ENCODE measurements at regions not wholly inside any gene's neighbourhood (a gene's known extent, or its start where the extent isn't known, plus 50 kb on each side); places are given as distances from the start of the nearest gene placed in this dataset.
"Not testable (repeated sequence)": the region's sequence is repeated elsewhere in the genome, so short reads cannot be mapped to it uniquely, and the experiment has no call there.

DNA sequence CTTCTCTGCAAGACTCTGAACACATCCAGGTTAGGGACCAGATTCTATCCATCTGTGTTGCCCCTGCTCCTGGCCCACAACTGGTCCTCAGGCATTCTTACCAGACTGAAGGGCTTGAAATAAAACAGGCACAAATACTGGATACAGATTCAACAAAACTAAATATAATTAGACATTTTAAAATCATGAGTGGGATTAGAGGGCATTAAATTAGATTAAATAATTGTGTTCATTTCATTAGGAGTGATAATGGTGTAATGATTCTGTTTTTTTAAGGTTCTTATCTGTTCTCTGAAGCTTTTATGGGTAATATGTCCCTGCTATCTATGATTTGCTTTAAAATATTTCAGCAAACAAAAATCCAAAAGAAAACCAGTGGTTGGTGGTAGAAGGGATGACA is 226.5 kb downstream of the IRS1 start:
- no peak for DNase-seq

DNA sequence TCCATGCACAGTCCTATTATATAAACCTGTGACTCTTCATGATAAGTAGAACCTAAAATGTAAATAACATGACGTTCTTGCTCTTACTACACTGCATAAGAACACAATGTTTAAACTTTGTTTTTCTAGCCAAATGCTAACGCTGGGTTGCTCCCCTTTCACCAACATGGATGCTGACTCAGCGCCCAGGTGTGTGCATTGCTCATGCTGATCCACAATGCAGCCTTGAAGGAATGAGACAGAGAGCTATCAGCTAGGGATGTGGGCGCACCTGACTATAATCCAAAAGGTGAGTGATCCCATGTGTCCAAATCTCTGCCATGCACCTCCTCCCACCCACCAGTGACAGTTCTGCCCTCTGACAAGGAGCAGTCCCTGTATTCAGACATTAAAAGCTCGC is 235.0 kb downstream of the IRS1 start:
- DNase-seq: no peak

DNA sequence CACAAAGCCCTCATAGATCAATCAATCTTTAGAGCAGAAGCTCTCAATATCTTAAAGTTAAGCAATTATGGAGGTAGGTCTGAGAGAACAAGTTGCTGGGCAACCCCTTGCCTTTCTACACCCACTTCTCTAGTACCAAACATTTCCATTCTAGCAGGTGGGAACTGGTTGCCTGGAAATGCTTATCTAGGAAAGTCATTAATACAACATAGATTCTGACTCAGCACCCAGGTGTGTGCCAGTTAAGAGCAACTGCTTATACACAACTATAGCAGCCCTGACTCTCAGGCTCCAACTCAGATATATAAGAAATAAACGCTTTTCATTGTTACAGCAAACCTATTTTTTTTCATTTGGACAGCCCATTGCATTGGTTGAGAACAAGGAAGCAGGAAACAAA is 237.7 kb downstream of the IRS1 start:
- DNase-seq: no peak

DNA sequence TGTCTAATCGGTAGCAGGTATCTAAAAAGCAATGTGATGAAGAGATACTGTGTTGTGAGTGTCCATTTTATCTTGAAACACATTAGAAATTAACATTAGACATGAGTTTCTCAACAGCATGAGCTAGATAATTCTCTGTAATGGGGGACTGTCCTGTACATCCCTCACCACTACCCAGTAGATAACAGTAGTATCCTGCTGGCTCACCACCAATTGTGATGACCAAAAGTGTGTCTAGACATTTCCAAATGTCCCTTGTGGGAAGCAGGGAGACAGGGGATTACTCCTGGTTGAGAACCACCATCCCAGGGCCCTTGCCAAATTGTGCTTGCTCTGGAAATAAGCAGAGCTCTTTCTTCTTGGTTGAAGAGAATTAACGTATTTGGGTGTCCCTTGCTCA is 239.3 kb downstream of the IRS1 start:
- DNase-seq: no peak

DNA sequence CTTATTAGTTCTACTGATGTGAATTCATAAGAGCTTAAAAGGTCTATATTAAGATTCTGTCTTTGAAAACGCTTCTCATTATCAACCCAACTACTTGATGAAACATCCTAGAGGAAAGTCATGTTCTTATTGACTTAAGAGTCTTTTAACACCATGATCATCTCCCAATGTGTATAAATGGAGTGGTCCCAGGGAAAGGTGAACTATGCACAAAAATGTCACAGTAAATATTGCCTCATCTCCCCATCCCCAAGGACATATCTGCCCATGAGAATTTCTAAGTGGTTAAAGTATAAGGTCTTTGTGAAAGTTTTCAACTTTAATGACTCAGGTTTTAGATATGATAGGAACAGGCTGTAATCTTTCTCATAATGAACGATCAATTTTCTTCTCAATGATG is 240.1 kb downstream of the IRS1 start:
- DNase-seq: no peak

DNA sequence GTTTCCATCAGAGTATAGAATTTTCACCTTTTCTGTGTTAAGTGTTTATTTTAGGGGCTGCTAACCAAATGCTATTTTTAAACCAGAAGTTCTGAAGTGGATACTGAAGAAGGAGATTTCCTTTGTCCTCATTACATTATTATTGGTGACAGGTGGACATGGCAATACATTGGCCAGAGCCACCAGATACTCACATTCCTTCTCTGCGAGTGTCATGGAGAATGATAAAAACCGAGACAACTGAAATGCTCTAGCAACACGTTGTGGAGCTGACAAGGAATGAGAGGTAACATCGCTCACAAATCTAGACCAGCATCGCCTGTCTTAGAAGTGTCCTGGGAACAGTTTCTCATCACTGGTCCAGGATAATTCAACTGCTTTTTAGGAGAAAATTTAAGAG is 241.2 kb downstream of the IRS1 start:
- DNase-seq: no peak

DNA sequence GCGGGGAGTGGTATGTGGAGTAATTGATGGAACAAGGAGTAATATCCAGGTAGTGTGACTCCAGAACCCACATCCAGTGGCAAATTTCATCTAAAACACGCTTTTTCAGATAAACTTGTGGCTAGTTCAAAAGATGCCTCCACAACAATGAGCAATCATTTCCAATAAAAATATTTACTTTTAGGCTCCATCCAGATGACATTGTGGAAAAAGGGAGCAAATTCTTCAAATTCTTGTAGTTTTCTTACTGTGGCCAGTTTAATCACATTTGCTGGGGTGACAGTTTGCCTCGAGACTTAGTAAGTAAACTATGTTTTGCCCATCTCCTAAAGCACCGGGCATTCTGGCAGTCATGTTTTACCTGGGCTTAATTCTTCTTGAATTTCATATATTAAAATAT is 243.6 kb downstream of the IRS1 start:
- no peak for DNase-seq

DNA sequence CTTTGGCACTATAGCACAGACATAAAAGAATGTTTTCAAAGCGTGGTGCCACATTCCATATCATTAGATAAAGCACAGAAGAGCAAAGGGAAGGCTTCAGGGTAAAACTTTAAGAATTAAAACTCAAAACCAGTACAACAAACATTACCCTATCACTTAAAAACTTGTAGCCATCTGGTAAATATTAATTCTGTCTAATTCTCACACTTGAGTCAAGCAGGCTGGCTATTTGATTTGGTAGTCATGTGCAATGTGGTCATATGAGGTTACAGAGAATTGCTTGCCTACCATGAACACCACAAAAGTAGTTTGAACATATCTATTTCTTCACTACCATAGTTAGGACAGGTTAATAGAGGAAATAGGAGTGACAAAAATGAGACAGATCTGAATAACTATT is 244.9 kb downstream of the IRS1 start:
- DNase-seq: no peak

DNA sequence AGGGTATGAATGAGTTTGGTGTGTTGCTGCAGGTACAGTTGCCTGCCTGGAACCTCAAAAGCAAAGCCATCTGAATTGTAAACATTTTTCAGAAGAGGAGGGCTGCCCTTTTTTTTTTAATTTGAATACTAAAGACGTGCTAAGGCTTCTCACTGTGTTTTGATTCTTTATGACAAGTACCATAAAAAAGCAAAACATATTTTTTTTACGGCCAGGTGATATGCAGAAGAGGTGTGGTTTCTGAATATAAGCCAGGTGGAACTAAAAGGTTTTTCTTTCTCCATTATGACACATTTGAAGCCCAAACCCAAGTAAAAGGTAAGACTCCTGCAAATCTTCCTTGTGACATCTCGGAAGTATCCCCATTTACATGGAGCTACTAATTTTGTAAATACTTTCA is 246.3 kb downstream of the IRS1 start:
- DNase-seq: no peak

DNA sequence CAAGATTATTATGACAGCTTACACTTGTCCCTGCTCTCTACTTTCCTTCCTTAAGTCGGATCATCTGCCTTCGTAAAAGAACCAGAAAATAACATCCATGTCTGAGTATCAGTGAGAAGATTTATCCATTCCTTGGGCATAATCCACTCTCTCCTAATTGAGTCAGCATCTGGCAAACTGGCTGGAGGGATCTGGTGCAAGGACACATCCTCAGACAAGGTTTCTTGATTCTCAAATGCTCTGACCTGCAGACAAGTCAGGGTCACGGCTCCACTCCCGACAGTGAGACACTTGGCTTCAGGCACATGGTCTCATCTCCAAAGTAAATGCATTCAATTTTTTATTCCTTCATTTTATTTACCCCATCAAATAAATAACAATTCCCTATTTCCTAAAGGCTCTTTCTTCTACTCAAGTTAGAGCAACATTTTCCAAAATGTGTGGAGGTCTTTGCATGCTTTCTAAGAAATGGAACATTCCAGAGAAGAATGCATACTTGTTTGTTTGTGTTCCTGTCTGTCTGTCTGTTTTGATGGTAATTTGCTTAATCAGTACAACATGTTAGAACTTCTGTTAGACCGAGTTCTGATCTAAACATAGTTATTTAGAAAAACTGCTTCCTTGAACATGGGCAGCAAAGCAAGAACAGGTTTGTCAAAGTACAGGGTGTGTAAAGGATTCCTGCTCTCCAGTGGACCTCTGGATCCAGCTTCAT is 246.9 kb downstream of the IRS1 start:
- DNase-seq: no peak

DNA sequence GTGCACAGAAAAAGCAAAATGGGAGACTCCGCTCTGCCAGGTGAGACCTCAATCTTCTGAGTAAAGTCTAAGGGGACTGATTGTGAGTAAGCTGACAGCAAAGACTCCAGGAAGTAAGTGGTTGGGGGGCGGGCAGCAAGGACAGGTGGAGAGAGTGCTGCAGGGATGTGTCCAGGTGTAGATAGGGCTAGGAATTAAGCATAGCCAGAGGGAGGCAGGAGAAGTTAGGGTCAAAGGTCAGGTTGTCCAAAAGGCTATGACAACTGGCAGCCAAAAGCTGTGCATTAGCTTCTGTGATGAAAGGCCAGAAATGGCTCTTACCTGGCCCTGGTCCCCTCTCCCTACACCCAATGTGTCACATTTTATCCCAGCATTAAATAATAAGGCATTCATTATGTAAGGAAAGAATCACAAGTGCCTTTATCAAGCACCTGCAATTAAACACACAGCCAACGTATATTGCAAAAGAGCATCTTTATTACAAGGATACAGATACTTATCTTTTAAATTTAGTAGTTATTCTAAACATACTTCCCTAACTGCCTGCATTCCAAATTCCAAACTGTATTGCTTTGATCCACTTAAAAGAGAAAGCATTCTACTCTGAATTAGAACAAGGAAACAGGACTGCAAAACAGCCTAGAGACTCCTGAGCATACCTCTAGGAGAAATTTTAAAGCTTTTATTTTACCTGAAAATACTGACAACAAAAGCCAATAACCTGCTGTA is 247.9 kb downstream of the IRS1 start:
- DNase-seq: no peak

DNA sequence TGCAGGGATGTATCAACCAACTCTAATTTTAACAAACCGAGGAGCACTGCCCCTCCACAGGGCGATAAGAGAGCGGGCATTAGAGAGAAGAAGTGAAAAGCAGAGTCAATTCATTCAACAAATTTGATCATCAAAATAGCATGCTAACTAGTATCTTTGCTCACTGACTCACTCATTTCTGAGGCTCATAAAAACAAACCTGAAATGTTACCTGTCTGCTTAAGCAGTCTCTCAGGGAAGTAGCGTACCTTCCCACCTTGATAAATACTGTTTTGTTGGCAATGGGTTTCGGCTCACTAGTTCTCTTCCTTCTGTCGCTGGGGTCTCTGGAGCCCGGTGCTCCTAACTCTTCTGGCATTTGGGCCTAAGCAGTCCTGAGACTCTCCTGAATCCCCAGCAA is 248.8 kb downstream of the IRS1 start:
- DNase-seq: no peak

DNA sequence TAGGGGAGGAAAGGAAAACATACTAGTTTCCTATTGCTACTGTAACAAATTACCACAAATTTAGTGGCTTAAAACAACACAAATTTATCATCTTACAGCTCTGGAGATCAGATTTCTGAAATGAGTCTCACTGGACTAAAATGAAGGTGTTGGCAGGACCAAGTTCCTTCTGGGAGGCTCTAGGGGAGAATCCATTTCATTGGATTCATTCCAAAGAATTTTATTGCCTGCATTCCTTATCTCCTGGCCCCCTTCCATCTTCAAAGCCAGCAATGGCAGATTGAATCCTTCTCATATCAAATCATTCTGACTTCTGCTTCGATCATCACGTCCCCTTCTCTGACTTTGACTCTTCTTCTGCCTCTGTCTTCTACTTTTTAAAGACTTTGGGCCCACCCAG is 250.9 kb downstream of the IRS1 start:
- no peak for DNase-seq

DNA sequence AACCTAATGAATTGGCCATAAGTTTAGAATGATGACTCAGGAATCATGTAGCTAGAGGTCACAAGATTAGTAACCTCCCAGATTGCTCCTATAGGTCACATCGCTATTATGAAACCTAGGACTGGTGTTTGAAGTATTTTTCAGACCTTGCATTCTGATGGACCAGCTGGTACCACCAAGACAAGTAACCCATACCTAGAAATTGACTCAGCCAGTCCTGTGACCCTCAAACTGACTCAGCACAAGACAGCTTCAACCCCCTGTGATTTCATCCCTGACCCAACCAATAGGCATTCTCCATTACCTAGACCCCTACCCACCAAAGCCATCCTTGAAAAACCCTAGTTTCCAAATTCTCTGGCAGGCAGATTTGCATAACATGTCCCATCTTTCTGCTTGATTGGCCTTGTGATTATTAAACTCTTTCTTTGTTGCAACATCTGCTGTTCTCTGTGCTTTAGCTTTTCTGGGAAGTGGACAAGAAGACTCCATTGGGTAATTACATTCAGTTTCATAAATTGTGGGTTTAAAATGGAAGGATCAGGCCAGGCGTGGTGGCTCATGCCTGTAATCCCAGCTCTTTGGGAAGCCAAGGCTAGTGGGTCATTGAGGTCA is 254.9 kb downstream of the IRS1 start:
- DNase-seq: no peak

DNA sequence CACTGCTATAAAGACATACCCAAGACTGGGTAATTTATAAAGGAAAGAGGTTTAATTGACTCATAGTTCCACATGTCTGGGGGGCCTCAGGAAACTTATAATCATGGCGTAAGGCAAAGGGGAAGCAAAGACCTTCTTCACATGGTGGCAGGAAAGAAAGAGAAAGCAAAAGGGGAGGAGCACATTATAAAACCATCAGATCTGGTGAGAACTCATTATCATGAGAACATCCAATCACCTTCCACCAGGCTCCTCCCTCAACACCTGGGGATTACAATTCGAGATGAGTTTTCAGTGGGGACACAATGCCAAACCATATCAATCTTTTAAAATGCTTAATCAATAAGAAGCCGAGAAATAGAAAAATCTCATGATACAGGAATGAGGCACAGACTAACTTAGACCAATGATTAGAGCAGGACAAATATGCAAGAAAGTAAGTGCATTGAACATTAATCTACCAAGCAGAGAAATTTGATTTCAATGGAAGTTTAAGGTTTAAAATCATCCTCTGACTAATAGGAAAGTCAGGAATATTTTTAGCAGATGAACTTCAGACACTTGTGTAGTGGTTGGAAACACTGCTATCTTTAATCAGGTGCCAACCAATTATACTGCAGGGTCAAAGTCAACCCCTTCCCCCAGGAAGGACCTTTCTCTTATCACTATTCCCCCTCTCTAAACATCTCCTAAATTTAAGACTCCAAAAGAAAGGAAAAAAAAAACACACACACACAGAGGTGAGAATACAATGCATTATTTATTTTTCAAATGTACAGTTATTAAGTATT is 259.2 kb downstream of the IRS1 start:
- no peak for DNase-seq

DNA sequence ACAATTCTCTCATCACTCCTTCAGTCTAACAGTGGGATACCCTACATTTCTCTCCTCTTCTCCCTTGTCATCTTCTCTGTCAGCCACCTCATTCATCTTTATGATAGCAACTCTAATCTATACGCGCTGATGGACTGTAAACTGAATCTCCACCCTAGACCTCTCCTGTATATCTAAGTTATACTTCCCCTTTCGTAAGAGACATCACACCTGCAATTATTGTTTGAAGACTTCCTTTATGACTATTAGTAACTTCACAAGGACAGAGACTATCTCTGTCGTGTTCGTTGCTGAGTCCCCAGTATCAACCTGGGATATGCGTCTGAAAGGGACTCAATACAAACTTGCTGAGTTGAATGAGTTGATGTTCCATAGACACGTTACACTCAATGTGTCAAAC is 263.2 kb downstream of the IRS1 start:
- DNase-seq: no peak

DNA sequence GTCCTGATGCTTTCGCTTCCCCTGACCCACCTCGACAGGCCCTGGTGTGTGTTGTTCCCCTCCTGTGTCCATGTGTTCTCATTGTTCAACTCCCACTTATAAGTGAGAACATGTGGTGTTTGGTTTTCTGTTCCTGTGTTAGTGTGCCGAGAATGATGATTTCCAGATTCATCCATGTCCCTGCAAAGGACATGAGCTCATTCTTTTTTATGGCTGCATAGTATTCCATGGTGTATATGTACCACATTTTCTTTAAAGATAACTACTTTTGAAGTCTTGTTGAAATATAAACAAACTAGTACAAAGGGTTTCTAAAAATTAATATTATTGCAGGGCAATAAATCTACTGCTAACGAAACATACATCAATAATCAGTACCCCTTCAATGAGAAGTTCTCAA is 266.6 kb downstream of the IRS1 start:
- not testable (repeated sequence) for DNase-seq

DNA sequence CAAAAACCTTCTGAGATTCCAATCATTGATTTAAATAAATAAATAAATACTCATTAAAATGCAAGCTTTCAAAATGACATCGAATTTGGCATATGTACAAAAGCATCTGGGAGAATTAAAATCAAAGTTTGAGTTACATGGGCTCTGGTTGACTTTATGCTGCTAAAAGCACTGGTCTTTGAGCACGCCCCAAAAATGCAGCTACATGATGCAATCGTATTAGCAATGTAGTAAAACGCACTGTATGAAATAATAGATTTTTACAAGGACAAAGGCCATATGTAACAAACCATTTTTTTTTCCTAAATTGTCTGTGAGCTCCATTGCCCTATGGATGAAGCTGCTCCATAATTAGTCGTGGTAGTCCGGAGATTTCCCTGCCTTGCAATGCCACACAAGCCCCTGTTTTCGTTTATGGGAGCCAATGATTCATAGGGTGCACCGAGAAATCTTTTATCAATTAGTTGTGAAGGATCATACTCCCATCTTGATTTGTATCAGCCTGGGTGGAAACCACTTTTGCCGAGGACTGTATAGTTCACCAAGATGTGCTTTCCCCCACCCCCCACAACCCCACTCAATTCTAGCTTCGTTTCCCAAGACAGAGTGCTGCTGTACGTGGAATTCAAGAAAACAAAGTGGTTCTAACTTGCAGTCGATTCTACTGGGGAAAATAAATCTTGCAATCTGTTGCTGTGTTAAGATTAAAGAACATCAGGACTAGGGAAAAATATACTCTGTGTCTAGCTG is 268.4 kb downstream of the IRS1 start:
- DNase-seq: no peak

DNA sequence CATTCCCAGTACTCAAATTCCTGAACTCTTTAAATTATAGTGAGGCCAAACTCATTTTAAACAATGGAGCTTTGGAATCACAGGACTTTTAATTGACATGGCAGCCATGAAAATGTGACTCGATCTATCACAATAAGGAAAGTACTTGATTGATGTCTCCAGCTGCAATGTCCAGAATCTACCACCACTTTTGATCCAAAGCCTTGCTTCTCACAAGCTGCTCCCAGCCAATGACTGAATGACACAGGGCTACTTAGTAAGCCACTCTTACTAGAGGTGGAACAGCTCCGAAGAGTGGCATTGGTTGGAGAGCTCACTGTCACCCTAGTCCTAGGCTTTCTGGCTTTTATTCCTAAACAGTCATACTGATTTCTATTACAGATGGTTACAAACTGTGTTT is 270.1 kb downstream of the IRS1 start:
- DNase-seq: no peak

DNA sequence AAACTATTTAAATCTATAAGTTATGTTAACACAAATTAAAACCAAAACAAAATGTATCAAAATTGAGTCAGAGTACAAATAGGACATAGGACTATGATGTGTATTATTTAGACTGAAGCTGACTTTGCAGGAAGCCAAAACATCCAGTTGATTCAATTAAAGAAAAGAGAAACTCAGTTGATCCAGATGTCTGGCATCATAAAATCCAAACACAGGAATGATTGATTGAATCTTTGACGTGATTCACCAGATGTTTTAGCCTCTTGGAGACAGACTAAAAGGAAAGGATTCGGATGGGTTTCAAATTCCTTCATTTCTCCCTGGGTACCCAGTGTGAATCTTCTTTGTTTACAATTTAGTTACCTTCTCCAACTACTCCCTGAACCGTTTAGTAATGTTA is 272.9 kb downstream of the IRS1 start:
- no peak for DNase-seq

DNA sequence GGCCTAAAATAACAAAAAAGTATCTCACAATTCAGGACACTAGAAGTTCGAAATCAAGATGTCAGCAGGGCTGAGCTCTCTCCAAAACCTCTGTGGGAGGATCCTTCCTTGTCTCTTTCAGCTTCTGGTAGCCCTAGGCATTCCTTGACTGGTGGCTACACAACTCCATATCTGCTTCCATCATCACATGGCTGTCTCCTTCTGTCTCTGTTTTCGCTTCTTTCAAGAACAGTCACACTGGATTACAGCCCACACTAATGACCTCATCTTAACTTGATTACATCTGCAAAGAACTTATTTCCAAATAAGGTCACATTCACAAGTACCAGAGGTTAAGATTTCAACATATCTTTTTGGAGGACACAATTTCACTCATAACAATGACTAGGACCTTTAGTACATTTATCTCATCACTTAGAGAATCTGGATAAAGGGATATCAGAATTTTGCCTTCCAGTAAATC is 275.2 kb downstream of the IRS1 start:
- no peak for DNase-seq

DNA sequence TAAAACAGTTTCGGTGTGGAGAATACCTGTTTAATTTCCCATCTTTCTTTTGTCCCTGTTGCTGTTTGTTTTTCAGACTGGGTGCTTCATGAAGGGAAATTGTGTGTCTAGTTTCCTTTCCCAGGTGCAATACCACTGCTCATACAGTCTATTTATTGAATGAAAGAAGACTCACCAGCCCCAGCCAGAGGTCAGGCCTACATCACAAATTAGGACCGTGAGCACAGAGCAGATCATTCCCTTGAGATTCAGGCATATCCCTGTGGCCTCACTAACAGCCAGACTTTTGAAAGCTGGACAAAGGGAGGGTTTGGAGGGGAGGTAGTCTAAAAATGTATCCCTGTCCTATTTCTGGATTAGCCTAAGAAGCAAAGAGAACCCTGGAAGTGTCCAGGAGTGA is 278.9 kb downstream of the IRS1 start:
- DNase-seq: no peak

All from NCI-H2107 (cell line).